ENCODE measurements at regions not wholly inside any gene's neighbourhood (a gene's known extent, or its start where the extent isn't known, plus 50 kb on each side); places are given as distances from the start of the nearest gene placed in this dataset.

- no peak overlapping the region for H3K4me3 ChIP-seq (replicated peaks; ENCODE audit: low read depth, low read length)
- DNase-seq (ENCODE audit: extremely low read depth, low read depth): no peak
- no peak for TF ChIP-seq CTCF (IDR thresholded peaks at IDR 0.05; ENCODE audit: low read depth, low read length, missing control alignments)
Measured at GRCh38 chr9:106456581-106456980, 406.4 kb upstream of the ZNF462 start.

GRCh38 chr9:106467113-106467864 lies 395.7 kb upstream of the ZNF462 start:
- no peak for DNase-seq (ENCODE audit: extremely low read depth, low read depth)
- H3K4me3 ChIP-seq (replicated peaks; ENCODE audit: low read depth, low read length): no peak overlapping the region
- no peak for TF ChIP-seq CTCF (IDR thresholded peaks at IDR 0.05; ENCODE audit: low read depth, low read length, missing control alignments)

GRCh38 chr9:106467865-106468164 lies 395.2 kb upstream of the ZNF462 start:
- TF ChIP-seq CTCF (IDR thresholded peaks at IDR 0.05; ENCODE audit: low read depth, low read length, missing control alignments): no peak
- DNase-seq (ENCODE audit: extremely low read depth, low read depth): no peak
- H3K4me3 ChIP-seq (replicated peaks; ENCODE audit: low read depth, low read length): no peak overlapping the region

- no peak for DNase-seq (ENCODE audit: extremely low read depth, low read depth)
- no peak for TF ChIP-seq CTCF (IDR thresholded peaks at IDR 0.05; ENCODE audit: low read depth, low read length, missing control alignments)
- no peak overlapping the region for H3K4me3 ChIP-seq (replicated peaks; ENCODE audit: low read depth, low read length)
Measured at GRCh38 chr9:106468431-106468830, 394.5 kb upstream of the ZNF462 start.

- TF ChIP-seq CTCF (IDR thresholded peaks at IDR 0.05; ENCODE audit: low read depth, low read length, missing control alignments): no peak
- H3K4me3 ChIP-seq (replicated peaks; ENCODE audit: low read depth, low read length): no peak overlapping the region
- no peak for DNase-seq (ENCODE audit: extremely low read depth, low read depth)
Measured at GRCh38 chr9:106478312-106478711, 384.7 kb upstream of the ZNF462 start.

- no peak overlapping the region for H3K4me3 ChIP-seq (replicated peaks; ENCODE audit: low read depth, low read length)
- DNase-seq (ENCODE audit: extremely low read depth, low read depth): no peak
- no peak for TF ChIP-seq CTCF (IDR thresholded peaks at IDR 0.05; ENCODE audit: low read depth, low read length, missing control alignments)
Measured at GRCh38 chr9:106478727-106479126, 384.2 kb upstream of the ZNF462 start.

- TF ChIP-seq CTCF (IDR thresholded peaks at IDR 0.05; ENCODE audit: low read depth, low read length, missing control alignments): no peak
- peak; percentile 33 for DNase-seq (ENCODE audit: extremely low read depth, low read depth)
Measured at GRCh38 chr9:106479679-106480078, 383.3 kb upstream of the ZNF462 start.

More at GRCh38 chr9:106479679-106480078, 383.3 kb upstream of the ZNF462 start:
- H3K4me3 ChIP-seq (replicated peaks; ENCODE audit: low read depth, low read length): no peak overlapping the region
